Mesenchymal stem cell (in vitro differentiated cells and primary cell): ENCODE measurements at regions not wholly inside any gene's neighbourhood (a gene's known extent, or its start where the extent isn't known, plus 50 kb on each side); places are given as distances from the start of the nearest gene placed in this dataset.

Source experiments
- DNase-seq: peaks from one replicate; pipeline ENCODE4 v3.0.0-alpha.2; 2013
- H2AFZ ChIP-seq: one replicate; pipeline ENCODE4 v1.6.1; 2013; ENCODE audit warnings: low read depth, mild to moderate bottlenecking, control low read depth, inconsistent platforms, low read length, moderate library complexity
- H2AK5ac ChIP-seq: 2 replicates; pipeline ENCODE4 v1.6.1; 2013; ENCODE audit warnings: low read length, moderate library complexity, mild to moderate bottlenecking, inconsistent platforms; ENCODE audit not compliant: severe bottlenecking
- H2BK120ac ChIP-seq: one replicate; pipeline ENCODE4 v1.6.1; 2013; ENCODE audit warnings: low read depth, mild to moderate bottlenecking, inconsistent platforms, low read length, moderate library complexity
- H2BK12ac ChIP-seq, 2 experiments: one replicate each; pipeline ENCODE4 v1.6.1; 2013; ENCODE audit warnings: inconsistent platforms in 2 of 2, low read length in 2 of 2, mild to moderate bottlenecking in 2 of 2, moderate library complexity in 2 of 2, control low read depth in 1 of 2
- H2BK15ac ChIP-seq: one replicate; pipeline ENCODE4 v1.6.1; 2013; ENCODE audit warnings: mild to moderate bottlenecking, low read depth, inconsistent platforms; ENCODE audit not compliant: poor library complexity, severe bottlenecking
- H2BK5ac ChIP-seq: 2 replicates; pipeline ENCODE4 v1.6.1; 2013; ENCODE audit warnings: low read depth, mild to moderate bottlenecking, low read length, control low read depth, inconsistent platforms; ENCODE audit not compliant: poor library complexity, severe bottlenecking
- H3K14ac ChIP-seq, 2 experiments: one replicate each; pipeline ENCODE4 v1.6.1; 2013; ENCODE audit warnings: inconsistent platforms in 2 of 2, low read length in 2 of 2, control low read depth in 1 of 2, mild to moderate bottlenecking in 1 of 2, moderate library complexity in 1 of 2
- H3K18ac ChIP-seq, 2 experiments: one replicate each; pipeline ENCODE4 v1.6.1; 2013; ENCODE audit warnings: inconsistent platforms in 2 of 2, low read length in 2 of 2, control low read depth in 1 of 2, low read depth in 1 of 2, mild to moderate bottlenecking in 1 of 2
- H3K23ac ChIP-seq, 2 experiments: one replicate each; pipeline ENCODE4 v1.6.1; 2013; ENCODE audit warnings: inconsistent platforms in 2 of 2, low read length in 2 of 2, mild to moderate bottlenecking in 2 of 2, moderate library complexity in 2 of 2, control low read depth in 1 of 2
- H3K27ac ChIP-seq: 2 replicates; pipeline ENCODE4 v1.5.1; 2013; ENCODE audit warnings: mild to moderate bottlenecking, moderate library complexity, low read length, control low read depth, inconsistent platforms; ENCODE audit not compliant: poor library complexity, severe bottlenecking
- H3K27me3 ChIP-seq, 2 experiments: 2 replicates each; pipeline versions ENCODE4 v1.6.1 to v1.7.0; 2013; ENCODE audit warnings: low read length in 2 of 2, mild to moderate bottlenecking in 2 of 2, moderate library complexity in 2 of 2, control low read depth in 1 of 2, inconsistent platforms in 1 of 2; ENCODE audit not compliant: control insufficient read depth in 1 of 2, insufficient read depth in 1 of 2
- H3K36me3 ChIP-seq, 2 experiments: 2 replicates each; pipeline versions ENCODE4 v1.6.1 to v1.7.0; 2013; ENCODE audit warnings: low read length in 2 of 2, control low read depth in 1 of 2, inconsistent platforms in 1 of 2, low read depth in 1 of 2, mild to moderate bottlenecking in 1 of 2; ENCODE audit not compliant: insufficient read depth in 2 of 2, control insufficient read depth in 1 of 2
- H3K4ac ChIP-seq, 2 experiments: one replicate each; pipeline ENCODE4 v1.6.1; 2013; ENCODE audit warnings: inconsistent platforms in 2 of 2, low read length in 2 of 2, mild to moderate bottlenecking in 2 of 2, moderate library complexity in 2 of 2, control low read depth in 1 of 2, low read depth in 1 of 2
- H3K4me1 ChIP-seq: 2 replicates; pipeline ENCODE4 v1.6.1; 2013; ENCODE audit warnings: low read depth, low read length, control low read depth; ENCODE audit not compliant: control insufficient read depth, insufficient read depth
- H3K4me2 ChIP-seq: 2 replicates; pipeline ENCODE4 v1.6.1; 2013; ENCODE audit warnings: low read length, mild to moderate bottlenecking, inconsistent platforms; ENCODE audit not compliant: poor library complexity, severe bottlenecking
- H3K4me3 ChIP-seq, 2 experiments: 2 replicates each; pipeline versions ENCODE4 v1.5.1 to v1.7.0; 2013; ENCODE audit warnings: low read length in 2 of 2, mild to moderate bottlenecking in 2 of 2, control low read depth in 1 of 2, low read depth in 1 of 2; ENCODE audit not compliant: insufficient read depth in 1 of 2
- H3K79me1 ChIP-seq: replicated peaks from 2 replicates; pipeline ENCODE4 v1.6.1; 2013; ENCODE audit warnings: mild to moderate bottlenecking, control low read depth, low read length, inconsistent platforms; ENCODE audit not compliant: poor library complexity, severe bottlenecking
- H3K9ac ChIP-seq: 2 replicates; pipeline ENCODE4 v1.7.0; 2013; ENCODE audit warnings: mild to moderate bottlenecking, low read length, moderate library complexity
- H3K9me3 ChIP-seq: 2 replicates; pipeline ENCODE4 v1.7.0; 2013; ENCODE audit warnings: mild to moderate bottlenecking, low read length; ENCODE audit not compliant: control insufficient read depth
- H4K8ac ChIP-seq: one replicate; pipeline ENCODE4 v1.6.1; 2013; ENCODE audit warnings: inconsistent platforms, mild to moderate bottlenecking, low read length, moderate library complexity
- H4K91ac ChIP-seq: one replicate; pipeline ENCODE4 v1.6.1; 2013; ENCODE audit warnings: mild to moderate bottlenecking, low read length, inconsistent platforms
- WGBS: methylation state at CpG from one replicate; pipeline ENCODE4 v1.1.7; 2013; ENCODE audit warnings: mixed read lengths; 5-methylcytosine and 5-hydroxymethylcytosine counted together

GRCh38 chr1:103327054-103327719 is 198.3 kb upstream of the RNPC3 start:
- H3K79me1 ChIP-seq, result no peaks in the 10 kb centered on the region
- no peak overlapping the region for H3K9ac ChIP-seq
- H3K18ac ChIP-seq, result no peak overlapping the region
- peaks cover 8% of the 10 kb centered on the region for H3K9me3 ChIP-seq
- no peak overlapping the region for H3K4me3 ChIP-seq
- no peak overlapping the region for H3K27ac ChIP-seq
- H4K8ac ChIP-seq, result no peak overlapping the region
- H2BK120ac ChIP-seq, result no peak overlapping the region
- no peak overlapping the region for H2BK5ac ChIP-seq
- DNase-seq, result no peak
- H3K36me3 ChIP-seq, result no peaks in the 10 kb centered on the region
- no peak overlapping the region for H4K91ac ChIP-seq
- no peak overlapping the region for H3K23ac ChIP-seq
- no peak overlapping the region for H3K4ac ChIP-seq
- no peak overlapping the region for H2BK15ac ChIP-seq
- no peaks in the 10 kb centered on the region for H3K27me3 ChIP-seq
- WGBS, result 80% methylated on average over 4 of the region's 4 CpGs
- H2AK5ac ChIP-seq, result no peak overlapping the region
- H2BK12ac ChIP-seq, result no peak overlapping the region
- no peak overlapping the region for H2AFZ ChIP-seq
- H3K4me1 ChIP-seq, result no peaks in the 10 kb centered on the region
- H3K14ac ChIP-seq, result no peak overlapping the region
- no peak overlapping the region for H3K4me2 ChIP-seq

GRCh38 chr1:103326595-103326994 is 198.9 kb upstream of the RNPC3 start:
- H2AFZ ChIP-seq, result no peak overlapping the region
- no peaks in the 10 kb centered on the region for H3K36me3 ChIP-seq
- H3K18ac ChIP-seq, result no peak overlapping the region
- no peak overlapping the region for H3K23ac ChIP-seq
- no peak for DNase-seq
- H4K8ac ChIP-seq, result no peak overlapping the region
- H3K9me3 ChIP-seq, result peaks cover 8% of the 10 kb centered on the region
- H3K14ac ChIP-seq, result no peak overlapping the region
- no peak overlapping the region for H3K4me3 ChIP-seq
- H2BK5ac ChIP-seq, result no peak overlapping the region
- H2BK120ac ChIP-seq, result no peak overlapping the region
- no peak overlapping the region for H3K4me2 ChIP-seq
- H2AK5ac ChIP-seq, result no peak overlapping the region
- no peak overlapping the region for H3K27ac ChIP-seq
- H3K79me1 ChIP-seq, result no peaks in the 10 kb centered on the region
- H2BK15ac ChIP-seq, result no peak overlapping the region
- H3K4me1 ChIP-seq, result no peaks in the 10 kb centered on the region
- H2BK12ac ChIP-seq, result no peak overlapping the region
- H3K27me3 ChIP-seq, result no peaks in the 10 kb centered on the region
- no peak overlapping the region for H4K91ac ChIP-seq
- H3K9ac ChIP-seq, result no peak overlapping the region
- H3K4ac ChIP-seq, result no peak overlapping the region

GRCh38 chr1:103309786-103310185 is 201.5 kb upstream of the COL11A1 start:
- no peak overlapping the region for H2BK12ac ChIP-seq
- H4K8ac ChIP-seq, result no peak overlapping the region
- H3K9ac ChIP-seq, result no peak overlapping the region
- no peaks in the 10 kb centered on the region for H3K27me3 ChIP-seq
- H3K36me3 ChIP-seq, result no peaks in the 10 kb centered on the region
- H4K91ac ChIP-seq, result no peak overlapping the region
- no peak overlapping the region for H3K18ac ChIP-seq
- H3K4me1 ChIP-seq, result no peaks in the 10 kb centered on the region
- no peak overlapping the region for H2BK5ac ChIP-seq
- no peaks in the 10 kb centered on the region for H3K79me1 ChIP-seq
- no peak for DNase-seq
- WGBS, result no CpG with 5 or more reads among the region's 1 CpG
- no peak overlapping the region for H3K27ac ChIP-seq
- H3K4me3 ChIP-seq, result no peak overlapping the region
- no peak overlapping the region for H3K14ac ChIP-seq
- H2BK120ac ChIP-seq, result no peak overlapping the region
- no peak overlapping the region for H3K4ac ChIP-seq
- no peak overlapping the region for H2AFZ ChIP-seq
- no peak overlapping the region for H3K4me2 ChIP-seq
- H2BK15ac ChIP-seq, result no peak overlapping the region
- no peak overlapping the region for H2AK5ac ChIP-seq
- H3K23ac ChIP-seq, result no peak overlapping the region
- no peaks in the 10 kb centered on the region for H3K9me3 ChIP-seq

GRCh38 chr1:103307751-103308150 is 199.4 kb upstream of the COL11A1 start:
- no peak overlapping the region for H2BK120ac ChIP-seq
- no peak overlapping the region for H3K14ac ChIP-seq
- H3K27me3 ChIP-seq, result no peaks in the 10 kb centered on the region
- H3K23ac ChIP-seq, result no peak overlapping the region
- H3K9ac ChIP-seq, result no peak overlapping the region
- H4K8ac ChIP-seq, result no peak overlapping the region
- no peak overlapping the region for H3K4ac ChIP-seq
- no peak overlapping the region for H2BK15ac ChIP-seq
- no peak overlapping the region for H3K27ac ChIP-seq
- H2AK5ac ChIP-seq, result no peak overlapping the region
- DNase-seq, result no peak
- H3K4me2 ChIP-seq, result no peak overlapping the region
- no CpG with 5 or more reads among the region's 2 CpGs for WGBS
- no peaks in the 10 kb centered on the region for H3K36me3 ChIP-seq
- H3K18ac ChIP-seq, result no peak overlapping the region
- H3K79me1 ChIP-seq, result no peaks in the 10 kb centered on the region
- no peak overlapping the region for H2BK5ac ChIP-seq
- H3K9me3 ChIP-seq, result no peaks in the 10 kb centered on the region
- no peak overlapping the region for H2BK12ac ChIP-seq
- no peak overlapping the region for H2AFZ ChIP-seq
- H3K4me3 ChIP-seq, result no peak overlapping the region
- H4K91ac ChIP-seq, result no peak overlapping the region
- H3K4me1 ChIP-seq, result no peaks in the 10 kb centered on the region
